ENCODE measurements at regions not wholly inside any gene's neighbourhood (a gene's known extent, or its start where the extent isn't known, plus 50 kb on each side); places are given as distances from the start of the nearest gene placed in this dataset.

GRCh38 chr3:117610156-117610555 lies 900.6 kb downstream of the TUSC7 start:
- DNase-seq (ENCODE audit: extremely low spot score, insufficient read length, low read depth) (no peak), FAIRE-seq (no peak)

DNA sequence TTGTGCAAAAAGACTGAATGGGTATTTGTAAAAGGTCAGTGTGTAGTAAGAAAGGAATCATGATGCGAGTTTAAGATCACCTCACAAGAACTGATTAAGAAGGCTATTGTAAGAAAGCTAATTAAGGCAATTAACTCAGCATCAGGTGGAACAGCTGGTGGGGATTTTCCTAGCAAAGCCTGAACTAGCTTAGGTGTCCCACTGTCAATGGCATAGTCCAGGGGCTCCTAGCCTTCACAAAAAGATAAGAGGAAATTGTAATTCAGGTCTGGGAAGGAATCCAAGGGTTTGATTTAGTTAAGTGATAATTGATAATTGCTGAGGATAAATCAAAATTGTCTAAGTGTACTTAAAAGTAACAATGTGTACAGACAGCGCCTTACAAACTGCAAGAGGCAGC lies 901.6 kb downstream of the TUSC7 start:
- DNase-seq (ENCODE audit: extremely low spot score, insufficient read length, low read depth) (no peak), FAIRE-seq (no peak)

- DNase-seq (ENCODE audit: extremely low spot score, insufficient read length, low read depth), result no peak
- FAIRE-seq, result no peak
These were observed 906.6 kb downstream of the TUSC7 start for GRCh38 chr3:117616227-117616626.

DNA sequence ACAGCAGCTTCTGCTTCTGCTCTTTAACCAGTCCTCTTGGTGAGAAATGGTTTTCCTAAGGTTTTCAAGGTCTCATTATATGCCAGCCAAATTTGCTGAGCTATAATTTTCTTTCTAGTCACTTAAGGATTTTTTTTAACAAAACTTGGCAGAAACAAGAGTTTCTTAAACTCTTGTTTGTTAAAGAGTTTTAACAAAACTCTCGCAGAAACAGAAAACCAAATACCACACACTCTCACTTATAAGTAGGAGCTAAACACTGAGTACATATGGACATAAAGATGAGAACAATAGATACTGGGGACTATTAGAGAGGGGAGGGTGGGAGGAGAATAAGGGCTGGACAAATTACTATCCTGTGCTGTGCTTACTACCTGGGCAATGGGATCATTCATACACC lies 908.3 kb downstream of the TUSC7 start:
- FAIRE-seq (no peak), DNase-seq (ENCODE audit: extremely low spot score, insufficient read length, low read depth) (no peak)

DNA sequence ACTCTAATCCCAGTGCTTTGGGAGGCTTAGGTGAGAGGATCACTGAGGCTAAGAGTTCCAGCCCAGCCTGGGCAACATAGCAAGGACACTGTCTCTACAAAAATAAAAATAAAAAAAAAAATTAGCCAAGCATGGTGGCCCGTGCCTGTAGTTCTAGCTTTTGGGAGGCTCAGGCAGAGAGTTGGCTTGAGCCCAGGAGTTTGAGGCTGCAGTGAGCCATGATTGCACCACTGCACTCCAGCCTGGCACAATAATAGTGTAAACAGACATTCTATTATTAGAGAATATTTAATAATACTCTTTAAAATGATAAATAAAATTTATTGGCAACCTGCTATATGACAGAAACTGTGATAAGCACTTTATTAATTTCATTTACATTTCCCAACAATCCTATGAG lies 908.9 kb downstream of the TUSC7 start:
- no peak for DNase-seq (ENCODE audit: extremely low spot score, insufficient read length, low read depth)
- no peak for FAIRE-seq

DNA sequence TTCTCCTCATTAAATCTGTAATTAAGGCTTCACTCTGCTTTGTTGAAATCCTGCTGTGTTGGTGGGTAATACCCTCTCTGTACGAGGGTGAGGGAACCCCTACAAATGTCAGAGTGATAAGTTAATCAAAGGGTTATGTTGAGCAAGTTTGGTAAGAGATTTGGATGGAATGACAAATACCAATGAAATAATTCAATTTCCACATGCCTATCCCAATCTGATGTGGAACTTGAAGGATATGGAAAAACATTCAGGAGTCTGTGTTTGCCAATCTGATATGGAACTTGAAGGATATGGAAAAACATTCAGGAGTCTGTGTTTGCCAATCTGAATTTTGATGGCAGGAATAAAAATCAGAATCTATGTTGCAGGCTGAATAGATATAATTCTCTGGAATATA lies 910.2 kb downstream of the TUSC7 start:
- no peak for FAIRE-seq
- DNase-seq (ENCODE audit: extremely low spot score, insufficient read length, low read depth), result no peak

- no peak for FAIRE-seq
- DNase-seq (ENCODE audit: extremely low spot score, insufficient read length, low read depth), result no peak
These were observed 912.7 kb downstream of the TUSC7 start for GRCh38 chr3:117622171-117622841.

GRCh38 chr3:117624424-117624823 lies 914.8 kb downstream of the TUSC7 start:
- no peak for DNase-seq (ENCODE audit: extremely low spot score, insufficient read length, low read depth)
- no peak for FAIRE-seq

DNA sequence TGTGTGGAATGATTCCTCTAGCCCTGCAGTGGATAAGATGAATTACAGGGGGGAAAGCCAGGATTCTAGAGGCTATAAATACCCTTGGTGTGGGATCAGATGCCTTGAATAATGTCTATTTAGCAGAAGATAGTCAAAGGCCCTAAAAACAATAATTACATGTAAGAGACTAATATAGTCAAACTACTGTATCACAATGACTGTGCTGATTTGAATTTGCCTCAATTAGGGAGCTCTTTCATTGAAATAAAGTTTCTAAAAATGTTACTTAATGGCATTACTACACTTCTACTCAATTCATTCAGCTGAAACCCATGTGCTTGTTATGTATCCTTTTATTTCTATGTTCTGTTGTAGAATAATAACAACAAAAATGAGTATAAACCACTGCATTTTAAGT lies 915.6 kb downstream of the TUSC7 start:
- FAIRE-seq (no peak), DNase-seq (ENCODE audit: extremely low spot score, insufficient read length, low read depth) (no peak)

DNA sequence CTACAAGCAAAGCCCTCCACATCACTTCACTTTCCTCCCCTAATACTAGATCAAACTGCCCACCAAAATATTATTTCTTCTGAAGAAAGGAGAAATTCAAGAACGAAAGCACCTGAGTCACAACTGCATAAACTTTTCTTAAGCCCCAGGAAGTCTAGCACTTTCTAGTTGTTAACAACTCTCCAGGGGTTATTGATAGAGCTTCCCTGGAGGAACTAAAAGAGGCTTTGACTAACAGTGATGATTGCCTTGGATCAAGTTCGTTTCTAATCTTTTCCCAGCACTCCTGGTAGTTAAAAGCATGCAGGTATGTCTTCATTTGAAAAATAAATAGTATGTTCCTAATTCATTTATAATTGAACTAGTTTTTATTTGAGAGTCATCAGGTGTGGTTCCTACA lies 917.0 kb downstream of the TUSC7 start:
- no peak for FAIRE-seq
- DNase-seq (ENCODE audit: extremely low spot score, insufficient read length, low read depth), result no peak

GRCh38 chr3:117628823-117629291 lies 919.3 kb downstream of the TUSC7 start:
- FAIRE-seq, result peak; percentile 53

DNA sequence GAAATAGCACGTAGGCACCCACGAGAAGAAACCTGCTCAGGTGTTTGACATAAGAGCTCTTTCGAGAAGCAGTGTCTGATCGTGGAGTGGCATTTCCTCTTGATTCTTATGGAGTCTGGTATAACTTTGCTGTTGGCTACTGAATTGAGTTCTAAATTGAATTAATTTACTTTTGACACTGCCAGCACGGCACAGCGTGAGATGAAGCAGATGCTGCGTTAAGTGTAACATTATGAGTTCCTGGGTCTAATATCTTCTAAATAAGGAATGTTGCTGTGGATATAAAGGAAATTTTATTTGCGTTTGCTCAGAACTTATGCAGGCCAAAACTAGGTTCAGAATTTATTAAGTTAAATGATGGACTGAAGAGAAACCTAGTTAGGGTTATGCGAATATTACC lies 919.9 kb downstream of the TUSC7 start:
- DNase-seq (ENCODE audit: extremely low spot score, insufficient read length, low read depth) (no peak), FAIRE-seq (no peak)

More at GRCh38 chr3:117628823-117629291, 919.3 kb downstream of the TUSC7 start:
- DNase-seq (ENCODE audit: extremely low spot score, insufficient read length, low read depth), result no peak

DNA sequence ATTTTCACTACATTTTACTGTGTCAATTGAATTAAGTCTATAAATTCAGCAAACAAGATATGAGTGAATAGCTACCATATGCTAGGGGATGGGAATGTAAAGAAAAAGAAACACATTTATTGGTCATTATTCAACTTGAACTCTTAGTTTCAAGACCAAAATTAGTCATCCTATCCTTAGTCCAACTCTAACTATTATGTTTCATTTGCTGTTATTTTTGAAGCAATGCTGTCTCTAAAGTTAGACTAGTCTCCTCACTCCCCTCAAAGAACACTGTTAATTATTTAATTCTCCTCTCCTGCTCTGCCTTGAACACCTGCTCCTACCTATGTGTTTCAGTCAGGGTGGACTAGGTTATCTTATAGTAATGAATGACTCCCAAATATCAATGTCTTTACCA lies 920.9 kb downstream of the TUSC7 start:
- no peak for DNase-seq (ENCODE audit: extremely low spot score, insufficient read length, low read depth)
- no peak for FAIRE-seq

GRCh38 chr3:117630885-117631284 lies 921.3 kb downstream of the TUSC7 start:
- FAIRE-seq (no peak), DNase-seq (ENCODE audit: extremely low spot score, insufficient read length, low read depth) (no peak)

- DNase-seq (ENCODE audit: extremely low spot score, insufficient read length, low read depth) (no peak), FAIRE-seq (no peak)
These were observed 922.2 kb downstream of the TUSC7 start for GRCh38 chr3:117631781-117632180.

GRCh38 chr3:117632191-117632590 lies 922.6 kb downstream of the TUSC7 start:
- FAIRE-seq (no peak), DNase-seq (ENCODE audit: extremely low spot score, insufficient read length, low read depth) (no peak)

- FAIRE-seq (peak; percentile 45), DNase-seq (ENCODE audit: extremely low spot score, insufficient read length, low read depth) (no peak)
These were observed 923.6 kb downstream of the TUSC7 start for GRCh38 chr3:117633207-117633606.

GRCh38 chr3:117637666-117638065 lies 928.1 kb downstream of the TUSC7 start:
- DNase-seq (ENCODE audit: extremely low spot score, insufficient read length, low read depth) (no peak), FAIRE-seq (no peak)

GRCh38 chr3:117644203-117644602 lies 934.6 kb downstream of the TUSC7 start:
- no peak for FAIRE-seq
- no peak for DNase-seq (ENCODE audit: extremely low spot score, insufficient read length, low read depth)

DNA sequence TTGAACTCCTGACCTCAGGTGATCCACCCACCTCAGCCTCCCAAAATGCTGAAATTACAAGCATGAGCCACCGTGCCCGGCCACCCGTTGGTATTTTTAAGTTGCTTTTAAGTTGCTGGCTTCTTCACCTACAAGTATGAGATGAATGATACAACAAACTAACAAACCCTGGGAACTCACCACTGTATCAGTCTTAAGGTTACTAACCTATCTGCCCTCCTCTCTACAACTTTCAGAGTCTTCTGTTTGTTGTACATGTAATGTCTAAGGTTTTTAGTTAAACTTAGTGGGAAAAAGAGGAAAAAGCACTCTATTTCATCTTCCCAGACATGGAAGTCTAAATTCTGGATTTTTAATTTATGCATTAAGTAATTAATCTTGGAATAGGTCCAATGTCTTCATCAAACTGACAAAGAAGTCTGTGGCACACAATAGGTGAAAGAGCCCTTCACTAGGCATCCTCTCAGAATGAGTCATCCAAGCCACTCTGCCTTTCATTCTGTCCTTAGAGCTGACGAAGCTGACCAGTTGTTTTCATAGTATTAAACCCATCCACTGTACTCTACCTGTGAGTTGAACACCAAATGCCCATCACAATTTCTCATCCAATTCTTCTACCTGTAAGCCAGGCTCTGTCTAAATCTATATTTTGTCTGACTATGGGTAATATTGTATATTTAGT lies 936.1 kb downstream of the TUSC7 start:
- FAIRE-seq (no peak), DNase-seq (ENCODE audit: extremely low spot score, insufficient read length, low read depth) (no peak)

DNA sequence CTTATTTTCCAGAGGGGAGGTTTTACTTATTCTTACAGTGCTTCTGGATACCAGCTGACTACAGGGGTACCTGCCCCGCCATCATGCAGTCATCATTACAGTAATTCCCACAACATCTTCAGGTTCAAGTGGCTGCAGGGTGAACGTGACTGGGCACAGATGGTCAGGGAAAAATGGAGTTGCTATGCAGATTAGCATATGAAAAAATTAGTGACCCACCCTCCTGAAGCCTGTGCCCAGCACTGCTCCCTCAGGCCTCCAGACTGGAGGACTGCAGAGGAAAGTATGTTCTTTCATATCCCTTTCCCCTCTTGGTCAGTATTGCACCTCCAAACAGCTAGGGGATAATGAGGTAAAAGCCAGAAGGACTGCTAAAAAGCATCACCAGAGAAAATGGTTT lies 937.9 kb downstream of the TUSC7 start:
- DNase-seq (ENCODE audit: extremely low spot score, insufficient read length, low read depth), result no peak
- FAIRE-seq, result no peak

GRCh38 chr3:117651246-117651645 lies 941.7 kb downstream of the TUSC7 start:
- no peak for DNase-seq (ENCODE audit: extremely low spot score, insufficient read length, low read depth)
- FAIRE-seq, result no peak
